Dermis blood vessel endothelial cell (primary cell): ENCODE measurements at regions not wholly inside any gene's neighbourhood (a gene's known extent, or its start where the extent isn't known, plus 50 kb on each side); places are given as distances from the start of the nearest gene placed in this dataset.
A peak's percentile ranks its signal among the peaks of the same experiment; 100 is the strongest.

Experiments
- DNase-seq: peaks from one replicate; pipeline ENCODE4 v3.0.0; 2010

DNA sequence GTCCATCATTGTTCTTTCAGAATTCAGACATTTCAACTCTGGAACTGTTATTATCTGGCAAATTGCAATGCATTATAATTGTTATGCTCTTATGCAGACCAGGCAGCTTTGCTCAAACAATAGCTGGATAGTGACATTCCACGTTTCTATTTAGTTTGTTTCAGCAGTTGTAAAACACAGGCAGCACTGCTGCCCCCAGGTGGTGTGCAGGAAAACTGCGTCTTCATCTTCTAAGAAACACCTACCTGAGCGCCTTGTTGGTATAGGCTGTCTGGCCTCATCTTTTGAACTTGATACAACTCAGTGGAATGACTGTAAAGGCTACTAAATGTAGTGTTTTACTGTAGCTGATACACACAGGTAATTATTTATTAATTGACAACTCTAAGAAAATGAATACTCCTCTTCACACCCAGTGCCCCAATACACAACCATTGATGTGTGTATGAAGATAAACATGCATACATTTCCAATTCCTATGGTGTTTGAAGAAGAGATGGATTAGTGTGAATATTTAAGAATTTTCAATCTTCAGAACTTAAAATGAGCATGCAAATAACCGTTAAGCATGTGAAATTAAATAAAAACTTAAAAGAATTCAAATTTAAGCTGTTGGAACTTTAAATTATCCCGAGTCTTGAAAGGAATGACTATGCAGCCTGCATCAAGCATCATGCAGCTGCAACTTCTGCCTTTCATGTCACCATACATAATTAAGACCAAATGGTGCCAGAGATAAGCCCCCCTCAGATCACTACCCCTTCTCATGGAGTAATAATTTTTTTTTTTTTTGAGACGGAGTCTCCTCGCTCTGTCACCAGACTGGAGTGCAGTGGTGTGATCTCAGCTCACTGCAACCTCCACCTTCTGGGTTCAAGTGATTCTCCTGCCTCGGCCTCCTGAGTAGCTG is 85.6 kb downstream of the CD8B2 start:
- peak; percentile 14 for DNase-seq

DNA sequence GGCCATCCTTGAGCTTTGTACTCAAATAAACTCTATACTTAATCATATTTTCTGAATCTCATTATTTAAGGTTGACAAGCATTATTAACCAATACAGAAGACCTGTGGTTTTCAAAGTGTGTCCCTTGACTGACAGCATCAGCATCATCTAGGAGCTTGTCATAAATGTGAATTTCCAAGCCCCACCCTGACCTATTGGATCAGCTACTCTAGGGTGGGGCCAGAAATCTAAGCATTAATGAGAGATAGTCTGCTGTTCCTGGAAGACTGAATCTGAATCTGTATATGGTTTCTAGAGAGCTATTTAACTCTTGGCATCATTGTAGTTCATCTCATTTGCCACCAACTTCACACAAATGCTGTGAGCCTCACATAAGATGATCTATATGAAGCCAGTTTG is 86.6 kb downstream of the CD8B2 start:
- no peak for DNase-seq

- DNase-seq: no peak
Measured at GRCh38 chr2:106575955-106576354, 88.8 kb downstream of the CD8B2 start.

DNA sequence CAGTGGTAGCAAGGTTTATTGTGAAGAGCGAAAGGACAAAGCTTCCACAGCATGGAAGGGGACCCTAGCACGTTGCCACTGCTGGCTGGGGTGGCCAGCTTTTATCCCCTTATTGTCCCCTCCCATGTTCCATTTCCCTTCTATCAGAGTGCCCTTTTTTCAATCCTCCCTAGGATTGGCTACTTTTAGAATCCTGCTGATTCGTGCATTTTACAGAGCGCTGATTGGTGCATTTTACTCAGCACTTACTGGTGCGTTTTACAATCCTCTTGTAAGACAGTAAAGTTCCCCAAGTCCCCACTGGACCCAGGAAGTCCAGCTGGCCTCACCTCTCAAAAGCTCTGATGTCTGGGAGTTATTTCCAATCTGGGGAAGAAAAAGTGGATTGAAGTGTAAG is 90.1 kb downstream of the CD8B2 start:
- no peak for DNase-seq

GRCh38 chr2:106579750-106580197 is 92.6 kb downstream of the CD8B2 start:
- DNase-seq: no peak

- no peak for DNase-seq
Measured at GRCh38 chr2:106580241-106580640, 93.1 kb downstream of the CD8B2 start.

DNA sequence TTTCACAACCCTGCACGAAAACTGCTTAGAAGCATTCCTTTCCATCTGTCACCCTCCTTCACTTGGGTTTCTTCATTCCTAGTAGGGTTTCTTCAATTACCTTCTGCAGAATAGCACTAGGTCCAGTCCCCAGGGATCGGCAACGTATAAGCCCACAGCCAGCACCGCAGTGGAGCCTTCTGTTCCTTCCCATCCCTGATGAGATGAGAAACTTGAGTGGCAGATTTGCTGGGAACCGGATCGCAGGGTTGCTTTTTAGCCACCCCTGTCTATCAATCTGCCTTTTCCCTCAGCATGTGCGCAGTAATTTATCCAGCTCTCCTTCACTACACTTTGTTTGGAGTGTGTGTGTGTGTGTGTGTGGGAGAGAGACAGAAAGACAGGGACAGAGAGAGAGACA is 94.2 kb downstream of the CD8B2 start:
- DNase-seq: no peak

DNA sequence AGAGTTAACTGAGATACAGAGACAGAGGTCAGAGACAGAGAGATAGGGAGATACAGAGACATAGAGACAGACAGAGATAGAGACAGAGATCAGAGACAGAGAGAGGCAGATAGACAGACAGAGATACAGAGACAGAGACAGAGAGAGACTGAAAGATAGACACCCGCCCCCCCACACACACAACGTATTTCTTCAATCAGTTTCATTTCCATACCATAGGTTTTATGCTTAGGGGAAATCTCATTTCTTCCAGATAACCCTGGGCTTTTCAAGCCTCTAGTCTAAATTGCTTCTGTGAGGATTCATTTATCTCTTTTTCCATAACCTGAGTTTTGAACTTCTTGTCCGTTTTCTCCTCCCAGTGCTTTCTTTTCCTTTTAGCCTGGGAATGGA is 94.6 kb downstream of the CD8B2 start:
- DNase-seq: no peak

DNA sequence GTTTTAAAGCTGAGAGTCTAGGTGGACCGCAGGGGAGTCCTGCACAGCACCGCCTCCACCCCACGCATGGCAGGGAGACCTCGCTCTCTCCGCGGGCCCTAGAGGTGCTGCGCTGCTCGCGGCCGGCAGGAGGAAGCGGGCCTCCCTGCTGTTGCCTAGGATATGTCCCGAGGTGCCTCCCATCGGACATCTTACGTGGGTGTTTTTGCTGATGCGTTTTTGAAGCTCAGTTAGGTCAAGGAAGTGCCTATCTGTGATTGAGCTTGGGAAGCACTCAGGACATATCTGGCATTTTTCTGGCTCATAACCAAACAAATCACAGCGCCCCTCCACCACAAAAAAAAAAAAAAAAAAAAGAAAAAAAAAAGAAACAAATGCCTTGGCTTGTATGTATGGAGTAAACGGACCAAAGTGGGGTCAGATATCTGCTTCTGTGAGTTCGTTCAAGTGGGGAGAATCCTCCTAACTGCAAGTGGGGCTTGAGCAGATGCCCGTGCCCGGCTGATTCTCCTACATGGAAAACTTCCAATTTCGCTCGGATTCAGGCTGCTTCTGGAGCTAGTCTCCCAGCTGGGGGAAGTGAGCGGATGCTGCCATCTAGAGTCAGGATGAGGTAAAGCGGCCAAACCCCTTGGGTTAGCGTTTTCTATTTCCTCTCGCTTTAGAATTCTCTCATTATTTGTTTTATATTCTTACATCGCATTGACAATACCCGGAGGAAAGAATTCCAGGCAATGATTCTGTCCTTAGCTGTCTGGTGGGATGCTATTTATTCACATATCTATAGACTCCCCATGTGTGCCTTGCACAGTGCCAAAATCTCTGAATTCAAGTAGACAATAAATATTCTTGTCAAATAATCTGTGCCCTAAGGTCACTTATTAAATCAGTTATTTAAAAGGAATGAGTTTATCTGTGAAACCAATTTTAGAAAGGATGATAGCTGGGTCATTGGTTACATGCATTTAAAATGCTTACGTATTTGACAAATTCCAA is 95.3 kb downstream of the CD8B2 start:
- DNase-seq: peak; percentile 87

DNA sequence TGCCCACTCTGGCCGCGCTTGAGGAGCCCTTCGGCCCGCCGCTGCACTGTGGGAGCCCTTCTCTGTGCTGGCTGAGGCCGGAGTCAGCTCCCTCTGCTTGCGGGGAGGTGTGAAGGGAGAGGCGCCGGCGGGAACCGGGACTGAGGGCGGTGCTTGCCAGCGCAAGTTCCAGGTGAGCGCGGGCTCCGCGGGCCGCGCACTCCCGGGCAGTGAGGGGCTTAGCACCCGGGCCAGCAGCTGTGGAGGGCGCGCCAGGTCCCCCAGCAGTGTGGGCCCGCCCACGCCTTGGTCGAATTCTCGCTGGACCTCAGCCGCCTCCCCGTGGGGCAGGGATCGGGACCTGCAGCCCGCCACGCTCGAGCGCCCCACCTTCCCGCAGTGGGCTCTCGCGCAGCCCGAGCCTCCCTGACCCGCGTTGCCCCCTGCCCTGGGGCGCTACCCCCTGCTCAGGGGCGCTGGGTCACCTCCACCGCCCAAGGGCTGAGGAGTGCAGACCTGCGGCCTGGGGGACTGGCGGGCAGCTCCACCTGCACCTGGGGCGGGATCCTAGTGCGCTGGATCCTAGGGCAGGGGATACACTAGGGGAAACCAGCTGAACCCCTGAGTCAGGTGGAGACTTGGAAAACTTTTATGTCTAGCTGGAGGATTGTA is 97.3 kb downstream of the CD8B2 start:
- no peak for DNase-seq

- DNase-seq: no peak
Measured at GRCh38 chr2:106596844-106597243, 109.7 kb downstream of the CD8B2 start.

- DNase-seq: no peak
Measured at GRCh38 chr2:106599540-106599939, 112.4 kb downstream of the CD8B2 start.

DNA sequence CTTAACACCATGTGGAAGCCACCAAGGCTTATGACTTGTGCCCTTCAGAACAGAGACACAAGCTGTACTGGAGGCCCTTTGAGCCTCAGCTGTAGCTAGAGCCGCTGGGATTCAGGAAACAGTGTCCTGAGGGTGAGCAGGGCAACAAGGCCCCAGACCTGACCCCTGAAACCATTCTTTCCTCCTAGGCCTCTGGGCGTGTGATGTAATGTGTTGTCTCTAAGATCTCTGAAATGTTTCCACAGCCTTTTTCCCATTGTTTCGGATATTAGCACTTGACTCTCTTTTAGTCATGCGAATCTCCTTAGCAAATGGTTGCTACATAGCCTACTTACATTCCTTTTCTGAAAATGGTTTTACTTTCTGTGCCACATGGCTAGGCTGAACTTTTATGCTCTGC is 114.9 kb downstream of the CD8B2 start:
- DNase-seq: no peak

GRCh38 chr2:106606652-106607051 is 119.5 kb downstream of the CD8B2 start:
- no peak for DNase-seq

GRCh38 chr2:106607371-106607770 is 120.2 kb downstream of the CD8B2 start:
- no peak for DNase-seq

GRCh38 chr2:106609780-106610179 is 122.6 kb downstream of the CD8B2 start:
- DNase-seq: no peak

DNA sequence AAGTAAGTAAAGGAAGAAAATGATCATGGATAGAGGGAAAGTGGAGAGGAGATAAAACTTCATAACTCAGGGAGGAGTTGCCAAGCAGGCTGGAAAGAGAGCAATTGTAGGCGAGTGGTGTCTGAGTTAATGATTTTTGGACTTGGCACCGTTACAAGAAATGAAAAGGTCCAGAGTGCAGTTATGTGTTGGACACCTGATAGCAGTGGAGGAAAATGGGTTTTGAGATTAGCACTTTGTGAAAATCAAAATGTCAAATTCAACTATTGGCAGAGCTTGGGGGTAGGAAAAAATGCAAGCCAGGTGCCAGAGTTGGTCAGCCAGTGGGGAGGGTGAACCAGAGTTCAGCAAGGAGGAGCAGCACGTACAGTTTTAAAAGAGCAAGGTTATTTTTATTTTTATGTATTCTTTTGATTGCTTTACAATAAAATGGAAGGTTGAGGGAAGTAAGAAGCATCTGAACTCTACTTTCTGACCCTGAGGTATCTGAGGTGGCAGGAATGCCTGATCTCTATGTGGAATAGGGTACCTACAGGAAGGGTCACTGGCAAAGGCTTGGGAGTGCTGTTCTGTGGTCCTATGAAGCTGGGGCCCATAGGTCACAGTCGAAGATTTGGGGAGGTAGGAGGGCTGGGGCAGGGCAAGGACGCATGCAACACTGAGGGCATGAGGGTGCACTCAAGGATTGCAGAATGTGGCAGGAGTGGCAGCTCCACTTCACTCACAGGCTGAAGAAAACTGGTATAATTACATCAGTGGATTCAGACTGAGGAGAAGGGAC is 127.5 kb downstream of the CD8B2 start:
- no peak for DNase-seq

GRCh38 chr2:106618614-106619013 is 131.4 kb downstream of the CD8B2 start:
- DNase-seq: no peak

- no peak for DNase-seq
Measured at GRCh38 chr2:106623456-106623855, 136.3 kb downstream of the CD8B2 start.

GRCh38 chr2:106624787-106625380 is 137.7 kb downstream of the CD8B2 start:
- DNase-seq: no peak

GRCh38 chr2:106628377-106628776 is 141.2 kb downstream of the CD8B2 start:
- DNase-seq: no peak

DNA sequence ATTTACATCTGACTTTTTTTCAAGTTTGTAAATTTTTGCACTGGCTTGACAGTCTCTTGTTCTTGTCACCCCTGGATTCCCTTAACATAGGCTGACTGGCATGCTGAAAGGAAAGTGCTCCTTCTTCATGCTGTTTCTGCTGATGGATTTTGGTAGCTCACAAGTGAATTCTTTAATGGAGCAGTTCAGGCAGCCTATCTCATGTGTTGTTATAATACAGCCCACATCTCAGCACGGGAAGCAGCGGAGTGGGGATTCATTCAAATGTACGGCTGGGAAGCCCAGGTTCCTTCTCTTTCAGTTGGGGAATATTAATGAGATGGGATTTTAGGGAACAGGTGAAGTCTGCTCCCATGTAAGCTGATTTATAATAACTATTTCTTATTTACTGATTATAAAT is 142.8 kb downstream of the CD8B2 start:
- DNase-seq: no peak
